ENCODE measurements at regions not wholly inside any gene's neighbourhood (a gene's known extent, or its start where the extent isn't known, plus 50 kb on each side); places are given as distances from the start of the nearest gene placed in this dataset.

GRCh38 chr20:62554898-62555641, 79.3 kb upstream of the GATA5 start:
- peak overlapping the region in 2 of 3 experiments; percentile 74 to 85 for H3K4me3 Mint-ChIP-seq
- H3K27ac Mint-ChIP-seq, result peak overlapping the region in 1 of 3 experiments; percentile 64
- peaks cover 38% of the 10 kb centered on the region for H3K4me1 Mint-ChIP-seq
- TF ChIP-seq CTCF (IDR thresholded peaks at IDR 0.05; ENCODE audit: unreplicated experiment in 3 of 3), result no peak
- H3K9me3 Mint-ChIP-seq, result no peaks in the 10 kb centered on the region
- H3K27me3 Mint-ChIP-seq (ENCODE audit: low read depth), result peaks cover 75% of the 10 kb centered on the region
- H3K36me3 Mint-ChIP-seq (ENCODE audit: low read depth), result no peaks in the 10 kb centered on the region

GRCh38 chr20:62555642-62556420, 80.0 kb upstream of the GATA5 start:
- Mint-ChIP-seq H3K27me3 (ENCODE audit: low read depth) (peaks cover 75% of the 10 kb centered on the region), H3K4me1 (peaks cover 38% of the 10 kb centered on the region), H3K27ac (peak overlapping the region in 1 of 3 experiments; percentile 27), H3K4me3 (peak overlapping the region in 2 of 3 experiments; percentile 45 to 85), H3K9me3 (no peaks in the 10 kb centered on the region), H3K36me3 (ENCODE audit: low read depth) (no peaks in the 10 kb centered on the region)
- no peak for TF ChIP-seq CTCF (IDR thresholded peaks at IDR 0.05; ENCODE audit: unreplicated experiment in 3 of 3)

GRCh38 chr20:62557462-62557861, 81.7 kb upstream of the GATA5 start:
- Mint-ChIP-seq H3K36me3 (ENCODE audit: low read depth) (no peaks in the 10 kb centered on the region), H3K4me1 (peaks cover 44% of the 10 kb centered on the region), H3K27me3 (ENCODE audit: low read depth) (peaks cover 72% of the 10 kb centered on the region), H3K4me3 (peak overlapping the region in 1 of 3 experiments; percentile 64), H3K9me3 (no peaks in the 10 kb centered on the region), H3K27ac (no peak overlapping the region)
- no peak for TF ChIP-seq CTCF (IDR thresholded peaks at IDR 0.05; ENCODE audit: unreplicated experiment in 3 of 3)

GRCh38 chr20:62557999-62558408, 82.2 kb upstream of the GATA5 start:
- Mint-ChIP-seq H3K9me3 (no peaks in the 10 kb centered on the region), H3K4me1 (peaks cover 40% of the 10 kb centered on the region)

GRCh38 chr20:62558779-62559178, 83.0 kb upstream of the GATA5 start:
- no peaks in the 10 kb centered on the region for H3K36me3 Mint-ChIP-seq (ENCODE audit: low read depth)
- H3K4me1 Mint-ChIP-seq, result peaks cover 43% of the 10 kb centered on the region
- H3K4me3 Mint-ChIP-seq, result peak overlapping the region in 2 of 3 experiments; percentile 62 to 65
- TF ChIP-seq CTCF (IDR thresholded peaks at IDR 0.05; ENCODE audit: unreplicated experiment in 3 of 3), result no peak
- H3K27ac Mint-ChIP-seq, result no peak overlapping the region
- peaks cover 66% of the 10 kb centered on the region for H3K27me3 Mint-ChIP-seq (ENCODE audit: low read depth)
- H3K9me3 Mint-ChIP-seq, result no peaks in the 10 kb centered on the region

More at GRCh38 chr20:62557999-62558408, 82.2 kb upstream of the GATA5 start:
- H3K4me3 Mint-ChIP-seq, result peak overlapping the region in 2 of 3 experiments; percentile 62 to 65
- H3K27me3 Mint-ChIP-seq (ENCODE audit: low read depth), result peaks cover 72% of the 10 kb centered on the region
- TF ChIP-seq CTCF (IDR thresholded peaks at IDR 0.05; ENCODE audit: unreplicated experiment in 3 of 3), result no peak
- no peak overlapping the region for H3K27ac Mint-ChIP-seq
- no peaks in the 10 kb centered on the region for H3K36me3 Mint-ChIP-seq (ENCODE audit: low read depth)

Data from nephron (organoid).